SU-DHL-6 (cell line): ENCODE measurements at regions not wholly inside any gene's neighbourhood (a gene's known extent, or its start where the extent isn't known, plus 50 kb on each side); places are given as distances from the start of the nearest gene placed in this dataset.

ENCODE experiments used
- H2AFZ ChIP-seq: fragments of 200-600 bp; sonication (generic); 2 replicates; pipeline ENCODE4 v1.6.1; 2014; ENCODE audit warnings: low read depth, mild to moderate bottlenecking, moderate library complexity, mixed read lengths, antibody characterized with exemption, low read length; ENCODE audit not compliant: severe bottlenecking
- H3F3A ChIP-seq: fragments of 200-600 bp; shearing (Covaris generic); 2 replicates; pipeline ENCODE4 v1.6.0; 2016; ENCODE audit warnings: antibody characterized with exemption, mild to moderate bottlenecking; ENCODE audit not compliant: insufficient read depth
- H3K27ac ChIP-seq: fragments of 200-600 bp; sonication (generic); 2 replicates; pipeline ENCODE4 v1.5.1; 2016; ENCODE audit warnings: low read depth, mild to moderate bottlenecking, low read length, moderate library complexity, mixed read lengths
- H3K27me3 ChIP-seq: fragments of 200-600 bp; sonication (generic), shearing (Covaris generic); 2 replicates; pipeline ENCODE4 v1.6.0; 2014; ENCODE audit warnings: mild to moderate bottlenecking, low read length
- H3K36me3 ChIP-seq: fragments of 200-600 bp; sonication (generic); 2 replicates; pipeline ENCODE4 v1.6.1; 2014; ENCODE audit warnings: mild to moderate bottlenecking, low read length, mixed read lengths
- H3K4me2 ChIP-seq: fragments of 300-600, 200-600 bp; shearing (Covaris generic), sonication (generic); 2 replicates; pipeline ENCODE4 v1.6.0; 2014; ENCODE audit warnings: low read length, low read depth, mild to moderate bottlenecking; ENCODE audit not compliant: poor library complexity, severe bottlenecking
- H3K4me3 ChIP-seq: fragments of 200-600 bp; sonication (generic); 2 replicates; pipeline ENCODE4 v1.5.1; 2014; ENCODE audit warnings: antibody characterized with exemption, low read length, mild to moderate bottlenecking, mixed read lengths; ENCODE audit not compliant: insufficient read depth, poor library complexity, severe bottlenecking
- H3K79me2 ChIP-seq: fragments of 200-600 bp; sonication (generic); 2 replicates; pipeline ENCODE4 v1.6.1; 2014; ENCODE audit warnings: mild to moderate bottlenecking, low read length, moderate library complexity; ENCODE audit not compliant: insufficient read depth
- H3K9ac ChIP-seq: fragments of 200-600 bp; sonication (generic); 2 replicates; pipeline ENCODE4 v1.7.0; 2014; ENCODE audit warnings: mild to moderate bottlenecking, low read length
- H3K9me2 ChIP-seq: fragments of 200-600 bp; sonication (generic); replicated peaks from 2 replicates; pipeline ENCODE4 v1.6.1; 2014; ENCODE audit warnings: low read length; ENCODE audit not compliant: insufficient read depth
- H3K9me3 ChIP-seq: fragments of 200-600 bp; sonication (generic); 2 replicates; pipeline ENCODE4 v1.6.1; 2014; ENCODE audit warnings: low read length, mixed read lengths; ENCODE audit not compliant: insufficient read depth
- H4K20me1 ChIP-seq: fragments of 200-600 bp; sonication (generic); 2 replicates; pipeline ENCODE4 v1.6.1; 2014; ENCODE audit warnings: low read depth, mild to moderate bottlenecking, antibody characterized with exemption, low read length, moderate library complexity, mixed read lengths
- EZH2phosphoT487 ChIP-seq: fragments of 200-600 bp; sonication (generic), shearing (Covaris generic); conservative IDR thresholded peaks from 2 replicates; pipeline ENCODE4 v1.6.1; 2018; ENCODE audit warnings: mild to moderate bottlenecking, antibody characterized with exemption, low read length, moderate library complexity, mixed read lengths
- TF ChIP-seq, protein P1 (sequence below): fragments of 200-600 bp; sonication (generic); IDR thresholded peaks from one replicate; pipeline ENCODE4 v1.5.1; 2017; ENCODE audit warnings: antibody characterized with exemption, mild to moderate bottlenecking, low read length, moderate library complexity; ENCODE audit not compliant: insufficient read depth, poor library complexity, severe bottlenecking

DNA sequence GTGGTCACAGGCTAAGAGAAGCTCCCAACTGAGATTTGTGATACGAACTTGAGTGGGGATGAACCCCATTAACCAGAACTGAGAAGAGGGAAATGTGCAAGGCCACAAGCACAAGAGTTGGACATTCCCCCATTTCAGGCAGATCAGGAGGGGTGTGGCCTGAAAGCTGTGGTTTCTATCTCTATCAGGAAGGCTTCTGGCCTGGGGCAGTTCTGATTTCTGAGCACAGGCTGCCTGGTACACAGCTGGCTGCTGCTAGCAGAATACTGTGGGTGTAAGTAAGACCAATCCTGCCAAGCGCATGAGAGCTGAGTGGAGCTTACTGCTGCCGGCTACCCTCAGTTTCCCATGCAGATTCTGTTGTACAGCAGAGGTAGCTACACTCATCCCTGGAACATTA, 484.6 kb downstream of the SATB2 start:
- H3K27ac ChIP-seq: no peak overlapping the region
- no peaks in the 10 kb centered on the region for H3F3A ChIP-seq
- H3K4me2 ChIP-seq: no peak overlapping the region
- H3K9ac ChIP-seq: no peak overlapping the region
- H2AFZ ChIP-seq: no peak overlapping the region
- no peaks in the 10 kb centered on the region for H4K20me1 ChIP-seq
- no peak overlapping the region for H3K4me3 ChIP-seq
- TF ChIP-seq, protein P1, sequence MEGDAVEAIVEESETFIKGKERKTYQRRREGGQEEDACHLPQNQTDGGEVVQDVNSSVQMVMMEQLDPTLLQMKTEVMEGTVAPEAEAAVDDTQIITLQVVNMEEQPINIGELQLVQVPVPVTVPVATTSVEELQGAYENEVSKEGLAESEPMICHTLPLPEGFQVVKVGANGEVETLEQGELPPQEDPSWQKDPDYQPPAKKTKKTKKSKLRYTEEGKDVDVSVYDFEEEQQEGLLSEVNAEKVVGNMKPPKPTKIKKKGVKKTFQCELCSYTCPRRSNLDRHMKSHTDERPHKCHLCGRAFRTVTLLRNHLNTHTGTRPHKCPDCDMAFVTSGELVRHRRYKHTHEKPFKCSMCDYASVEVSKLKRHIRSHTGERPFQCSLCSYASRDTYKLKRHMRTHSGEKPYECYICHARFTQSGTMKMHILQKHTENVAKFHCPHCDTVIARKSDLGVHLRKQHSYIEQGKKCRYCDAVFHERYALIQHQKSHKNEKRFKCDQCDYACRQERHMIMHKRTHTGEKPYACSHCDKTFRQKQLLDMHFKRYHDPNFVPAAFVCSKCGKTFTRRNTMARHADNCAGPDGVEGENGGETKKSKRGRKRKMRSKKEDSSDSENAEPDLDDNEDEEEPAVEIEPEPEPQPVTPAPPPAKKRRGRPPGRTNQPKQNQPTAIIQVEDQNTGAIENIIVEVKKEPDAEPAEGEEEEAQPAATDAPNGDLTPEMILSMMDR: no peak
- no peak for TF ChIP-seq EZH2phosphoT487
- H3K36me3 ChIP-seq: no peaks in the 10 kb centered on the region
- no peaks in the 10 kb centered on the region for H3K79me2 ChIP-seq
- H3K9me3 ChIP-seq: no peaks in the 10 kb centered on the region
- no peaks in the 10 kb centered on the region for H3K27me3 ChIP-seq
- H3K9me2 ChIP-seq: no peaks in the 10 kb centered on the region

DNA sequence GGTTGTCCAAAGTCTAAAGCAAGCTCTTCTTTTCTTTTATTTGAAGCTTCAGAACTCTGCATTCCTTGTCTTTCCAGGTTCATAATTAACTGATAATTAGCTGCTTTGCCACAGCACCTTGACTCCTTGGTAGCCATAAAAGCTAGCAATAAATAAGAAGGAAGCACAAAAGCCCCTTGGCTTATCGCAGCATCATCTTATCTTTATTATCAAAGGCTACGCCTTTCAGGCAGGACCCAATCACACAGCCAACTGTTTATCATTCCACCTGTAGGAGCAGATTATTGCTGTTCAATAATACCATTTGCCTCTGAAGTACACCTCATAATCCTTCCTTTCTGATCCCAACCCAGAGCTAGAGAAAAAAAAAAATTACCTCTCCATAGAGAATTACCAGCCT, 489.2 kb downstream of the SATB2 start:
- Histone ChIP-seq H3K27me3 (no peaks in the 10 kb centered on the region), H3K36me3 (no peaks in the 10 kb centered on the region), H3K27ac (no peak overlapping the region), H2AFZ (no peak overlapping the region), H3K9me2 (no peaks in the 10 kb centered on the region), H3K9me3 (no peaks in the 10 kb centered on the region), H3K79me2 (no peaks in the 10 kb centered on the region), H4K20me1 (no peaks in the 10 kb centered on the region), H3K4me2 (no peak overlapping the region), H3K4me3 (no peak overlapping the region), H3F3A (no peaks in the 10 kb centered on the region), H3K9ac (no peak overlapping the region)
- TF ChIP-seq, protein P1: no peak
- TF ChIP-seq EZH2phosphoT487: no peak

DNA sequence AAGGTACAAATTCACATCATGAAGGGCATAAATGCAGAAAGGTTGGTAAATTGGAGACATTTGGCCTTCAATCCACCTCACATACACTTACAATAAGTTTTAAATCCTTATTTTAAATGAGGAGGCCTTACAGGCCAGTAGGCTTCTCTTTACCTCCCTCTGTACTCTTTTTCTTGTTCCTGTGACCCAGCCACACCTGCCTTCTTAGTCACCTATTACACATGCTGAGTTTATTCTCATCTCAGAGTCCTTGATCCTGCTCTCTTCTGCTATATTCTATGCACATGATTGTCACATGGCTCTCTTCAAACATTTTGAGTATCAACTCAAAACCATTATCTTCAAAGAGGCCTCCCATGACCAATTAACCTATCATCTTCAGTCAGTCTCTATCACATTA, 491.5 kb downstream of the SATB2 start:
- Histone ChIP-seq H3K9ac (no peak overlapping the region), H3K27me3 (no peaks in the 10 kb centered on the region), H3K9me3 (no peaks in the 10 kb centered on the region), H3K27ac (no peak overlapping the region), H3F3A (no peaks in the 10 kb centered on the region), H3K36me3 (no peaks in the 10 kb centered on the region), H4K20me1 (no peaks in the 10 kb centered on the region), H3K9me2 (no peaks in the 10 kb centered on the region), H3K4me3 (no peak overlapping the region), H2AFZ (no peak overlapping the region), H3K4me2 (no peak overlapping the region), H3K79me2 (no peaks in the 10 kb centered on the region)
- TF ChIP-seq, protein P1: no peak
- TF ChIP-seq EZH2phosphoT487: no peak
